Stimulated activated naive CD8-positive, alpha-beta T cell treated with anti-CD3 and anti-CD28 coated beads, Interleukin-15, Interleukin-2, amounts not matched to agents 100 U/mL and 50 U/mL, for 24 hours (primary cell): ENCODE measurements at regions not wholly inside any gene's neighbourhood (a gene's known extent, or its start where the extent isn't known, plus 50 kb on each side); places are given as distances from the start of the nearest gene placed in this dataset.
"Not testable (repeated sequence)": the region's sequence is repeated elsewhere in the genome, so short reads cannot be mapped to it uniquely, and the experiment has no call there.

Experiments used
- ATAC-seq: fragments of 150-1000 bp; cut with Tn5 transposase; one replicate; pipeline ENCODE4 v1.10.0; 2021
- DNase-seq: peaks from one replicate; pipeline ENCODE4 v3.0.0; 2021

- DNase-seq (no peak), ATAC-seq (no peak)
These were observed 255.9 kb downstream of the C11orf87 start for GRCh38 chr11:109677876-109678275.

GRCh38 chr11:109680127-109680526, 258.1 kb downstream of the C11orf87 start:
- ATAC-seq (no peak), DNase-seq (no peak)

- not testable (repeated sequence) for ATAC-seq, DNase-seq
These were observed 260.8 kb downstream of the C11orf87 start for GRCh38 chr11:109682788-109683187.

- ATAC-seq (no peak), DNase-seq (no peak)
These were observed 273.7 kb downstream of the C11orf87 start for GRCh38 chr11:109695696-109696095.

GRCh38 chr11:109696191-109696897, 274.4 kb downstream of the C11orf87 start:
- DNase-seq = no peak
- no peak for ATAC-seq

- ATAC-seq = peak; percentile 68
- DNase-seq = no peak
These were observed 275.3 kb downstream of the C11orf87 start for GRCh38 chr11:109697140-109697843.

GRCh38 chr11:109698237-109698636, 276.2 kb downstream of the C11orf87 start:
- ATAC-seq = no peak
- no peak for DNase-seq

- ATAC-seq = no peak
- DNase-seq = no peak
These were observed 282.4 kb downstream of the C11orf87 start for GRCh38 chr11:109704432-109704831.

- no peak for DNase-seq
- ATAC-seq = no peak
These were observed 285.0 kb downstream of the C11orf87 start for GRCh38 chr11:109706945-109707344.

- no peak for DNase-seq
- ATAC-seq = no peak
These were observed 285.4 kb downstream of the C11orf87 start for GRCh38 chr11:109707411-109707810.

GRCh38 chr11:109708184-109708583, 286.2 kb downstream of the C11orf87 start:
- no peak for DNase-seq
- no peak for ATAC-seq

GRCh38 chr11:109714444-109714843, 292.5 kb downstream of the C11orf87 start:
- ATAC-seq, DNase-seq: not testable (repeated sequence)

- not testable (repeated sequence) for ATAC-seq, DNase-seq
These were observed 293.4 kb downstream of the C11orf87 start for GRCh38 chr11:109715424-109715823.

GRCh38 chr11:109726061-109726460, 304.1 kb downstream of the C11orf87 start:
- ATAC-seq = no peak
- no peak for DNase-seq

- ATAC-seq (no peak), DNase-seq (no peak)
These were observed 306.1 kb downstream of the C11orf87 start for GRCh38 chr11:109728056-109728455.

- no peak for DNase-seq
These were observed 307.8 kb downstream of the C11orf87 start for GRCh38 chr11:109729761-109730160.

GRCh38 chr11:109730669-109731068, 308.7 kb downstream of the C11orf87 start:
- ATAC-seq = no peak
- no peak for DNase-seq

More at GRCh38 chr11:109729761-109730160, 307.8 kb downstream of the C11orf87 start:
- ATAC-seq = no peak

- ATAC-seq = no peak
- no peak for DNase-seq
These were observed 309.5 kb downstream of the C11orf87 start for GRCh38 chr11:109731451-109731850.

- ATAC-seq = no peak
- DNase-seq = no peak
These were observed 311.3 kb downstream of the C11orf87 start for GRCh38 chr11:109733245-109733644.

GRCh38 chr11:109734566-109734965, 312.6 kb downstream of the C11orf87 start:
- no peak for DNase-seq
- ATAC-seq = no peak

GRCh38 chr11:109735128-109735527, 313.1 kb downstream of the C11orf87 start:
- no peak for DNase-seq

GRCh38 chr11:109739379-109739778, 317.4 kb downstream of the C11orf87 start:
- no peak for DNase-seq
- ATAC-seq = no peak

More at GRCh38 chr11:109735128-109735527, 313.1 kb downstream of the C11orf87 start:
- ATAC-seq = no peak

- DNase-seq (no peak), ATAC-seq (no peak)
These were observed 324.1 kb downstream of the C11orf87 start for GRCh38 chr11:109745996-109746625.
